Esophagus squamous epithelium (tissue), 5 donors: ENCODE measurements at regions not wholly inside any gene's neighbourhood (a gene's known extent, or its start where the extent isn't known, plus 50 kb on each side); places are given as distances from the start of the nearest gene placed in this dataset.

Experiments used
- DNase-seq: peaks from one replicate; lab custom pipeline; 2025; lab: John Stamatoyannopoulos, UW
- H3K27ac ChIP-seq, 4 donors: fragments of 200-600 bp; sonication (generic); one replicate each; pipeline ENCODE4 v1.5.1; 2016 to 2019; ENCODE audit warnings: mild to moderate bottlenecking in 1 of 4
- H3K27me3 ChIP-seq, 4 donors: fragments of 200-600 bp; sonication (generic); 1 replicate in 3 of 4; 2 replicates in 1 of 4; pipeline versions ENCODE4 v1.5.1 to v1.6.0; 2017 to 2021; ENCODE audit warnings: antibody characterized with exemption in 1 of 4
- H3K36me3 ChIP-seq, 3 donors: fragments of 200-600 bp; sonication (generic); one replicate each; pipeline ENCODE4 v1.5.1; 2016 to 2019
- H3K4me1 ChIP-seq, 3 donors: fragments of 200-600 bp; sonication (generic); one replicate each; pipeline ENCODE4 v1.5.1; 2017 to 2019
- H3K4me3 ChIP-seq, 4 donors: fragments of 200-600 bp; sonication (generic); 1 replicate in 3 of 4; 2 replicates in 1 of 4; pipeline ENCODE4 v1.5.1; 2016 to 2019; ENCODE audit warnings: mild to moderate bottlenecking in 2 of 4, moderate library complexity in 1 of 4
- H3K9me3 ChIP-seq, 3 donors: fragments of 200-600 bp; sonication (generic); one replicate each; pipeline ENCODE4 v1.5.1; 2016 to 2019
- CTCF ChIP-seq, 6 experiments: fragments of 450-650 bp in 4 of 6; fragments of 200-600 bp in 2 of 6; sonication (generic) in 2 of 6; IDR thresholded peaks; one replicate each; pipeline ENCODE4 v1.5.1; 2016 to 2019; ENCODE audit warnings: antibody characterized with exemption in 6 of 6, mild to moderate bottlenecking in 4 of 6, moderate library complexity in 4 of 6
- POLR2A ChIP-seq, 4 donors: fragments of 450-650 bp; IDR thresholded peaks; one replicate each; pipeline ENCODE4 v1.6.1; 2017; ENCODE audit warnings: antibody characterized with exemption in 4 of 4, mild to moderate bottlenecking in 4 of 4, moderate library complexity in 3 of 4
- WGBS, 2 donors: methylation state at CpG; one replicate each; pipeline ENCODE4 v1.1.5; 2018; 5-methylcytosine and 5-hydroxymethylcytosine counted together
- intact Hi-C: fragments of 100-400 bp; cut with DNase I; formaldehyde crosslinking; loops from one replicate; pipeline ENCODE4 v1.15.0; 2022
- donor health status: DM: yes; HTN: yes; CAD: no.

DNA sequence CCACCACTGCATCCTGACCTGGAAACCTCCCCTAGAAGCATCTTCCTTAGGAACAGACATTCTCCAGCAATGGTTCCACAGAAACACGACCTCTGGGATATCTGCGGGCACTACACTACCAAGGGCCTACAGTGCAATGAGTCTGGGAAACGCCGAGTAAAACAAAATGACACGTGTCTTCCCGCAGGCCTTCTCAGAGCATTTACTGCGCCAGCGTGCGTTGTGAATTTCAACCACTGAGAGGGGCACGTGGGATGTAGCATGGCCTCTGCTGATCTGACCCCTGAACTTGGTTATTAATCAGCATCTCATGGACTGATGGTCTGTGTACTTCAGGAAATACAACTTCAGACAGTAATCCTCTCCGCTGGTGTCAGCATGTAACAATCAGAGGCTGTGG is 173.0 kb downstream of the C16orf95 start:
- intact Hi-C loops = no loop called here
- H3K4me1 ChIP-seq = no peaks in the 10 kb centered on the region
- 94 to 99% methylated on average over 11 of the region's 11 CpGs for WGBS, 2 donors

GRCh38 chr16:87145181-87146176 is 171.7 kb downstream of the C16orf95 start:
- DNase-seq = no peak
- no peak overlapping the region for H3K4me3 ChIP-seq
- peaks cover 0 to 7% (median 0%) of the 10 kb centered on the region in 4 donors for H3K27me3 ChIP-seq
- no peaks in the 10 kb centered on the region for H3K4me1 ChIP-seq
- H3K36me3 ChIP-seq = no peaks in the 10 kb centered on the region
- 68 to 77% methylated on average over 18 of the region's 24 CpGs for WGBS, 2 donors
- no peak for TF ChIP-seq CTCF (IDR thresholded peaks at IDR 0.05)
- TF ChIP-seq POLR2A (IDR thresholded peaks at IDR 0.05) = no peak
- peaks cover 0 to 6% (median 0%) of the 10 kb centered on the region in 3 donors for H3K9me3 ChIP-seq
- intact Hi-C loops = no loop called here
- no peak overlapping the region for H3K27ac ChIP-seq

More for the DNA sequence above, 173.0 kb downstream of the C16orf95 start:
- H3K27ac ChIP-seq = no peak overlapping the region
- TF ChIP-seq CTCF (IDR thresholded peaks at IDR 0.05) (no peak), POLR2A (IDR thresholded peaks at IDR 0.05) (no peak)
- no peak overlapping the region for H3K4me3 ChIP-seq
- no peak for DNase-seq
- peaks cover 0 to under 1% (median 0%) of the 10 kb centered on the region in 3 donors for H3K9me3 ChIP-seq
- no peaks in the 10 kb centered on the region for H3K36me3 ChIP-seq
- H3K27me3 ChIP-seq = peaks cover 0 to 7% (median 0%) of the 10 kb centered on the region in 4 donors

DNA sequence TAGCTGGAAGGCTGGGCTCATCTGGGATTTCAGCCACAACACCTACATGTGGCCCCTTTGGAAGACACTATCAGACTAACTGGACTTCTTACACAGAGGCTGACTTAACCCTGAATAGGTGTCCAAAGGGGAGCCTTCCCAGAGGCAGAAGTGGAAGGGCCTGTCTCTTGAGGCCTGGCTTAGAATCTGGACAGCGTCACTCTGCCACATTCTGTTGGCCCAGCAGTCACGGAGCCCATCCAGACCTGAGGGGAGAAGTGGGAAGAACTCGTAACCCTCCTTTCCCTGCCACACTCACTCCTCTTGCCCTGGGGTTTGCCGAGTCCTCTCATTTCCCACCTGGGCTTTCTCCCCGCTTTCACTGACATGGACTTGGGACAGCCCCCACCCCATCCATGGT is 170.5 kb downstream of the C16orf95 start:
- intact Hi-C loops = no loop called here
- Histone ChIP-seq H3K27ac (no peak overlapping the region), H3K27me3 (peaks cover 0 to 10% (median 0%) of the 10 kb centered on the region in 4 donors), H3K4me1 (no peaks in the 10 kb centered on the region), H3K36me3 (no peaks in the 10 kb centered on the region), H3K4me3 (no peak overlapping the region), H3K9me3 (peaks cover 0 to 6% (median 0%) of the 10 kb centered on the region in 3 donors)
- WGBS, 2 donors = 94 to 95% methylated on average over 4 to 5 of the region's 5 CpGs
- DNase-seq = no peak
- no peak for TF ChIP-seq POLR2A (IDR thresholded peaks at IDR 0.05)
- TF ChIP-seq CTCF (IDR thresholded peaks at IDR 0.05) = no peak

DNA sequence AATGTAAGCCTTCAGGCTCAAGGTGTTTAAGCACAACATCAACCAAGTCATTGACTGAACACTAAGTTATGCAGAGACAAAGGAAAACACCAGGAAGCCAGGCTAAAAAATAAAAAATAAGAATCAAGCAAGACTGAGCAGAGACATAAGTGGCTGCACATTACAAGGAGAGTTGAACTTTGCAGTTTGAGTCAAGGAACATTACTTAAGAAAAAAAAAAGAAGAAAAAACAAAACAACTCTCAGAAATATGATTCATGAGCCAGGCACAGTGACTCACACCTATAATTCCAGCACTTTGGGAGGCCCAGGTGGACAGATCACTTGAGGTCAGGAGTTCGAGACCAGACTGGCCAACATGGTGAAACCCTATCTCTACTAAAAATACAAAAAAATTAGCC is 168.1 kb downstream of the C16orf95 start:
- H3K4me3 ChIP-seq = no peak overlapping the region
- DNase-seq = no peak
- peaks cover 0 to 5% (median 0%) of the 10 kb centered on the region in 4 donors for H3K27me3 ChIP-seq
- intact Hi-C loops = no loop called here
- no peak overlapping the region for H3K27ac ChIP-seq
- H3K9me3 ChIP-seq = peaks cover 0 to 6% (median 0%) of the 10 kb centered on the region in 3 donors
- no peaks in the 10 kb centered on the region for H3K36me3 ChIP-seq
- 82 to 100% methylated on average over 1 of the region's 1 CpG for WGBS, 2 donors
- TF ChIP-seq CTCF (IDR thresholded peaks at IDR 0.05) (no peak), POLR2A (IDR thresholded peaks at IDR 0.05) (no peak)
- H3K4me1 ChIP-seq = no peaks in the 10 kb centered on the region

DNA sequence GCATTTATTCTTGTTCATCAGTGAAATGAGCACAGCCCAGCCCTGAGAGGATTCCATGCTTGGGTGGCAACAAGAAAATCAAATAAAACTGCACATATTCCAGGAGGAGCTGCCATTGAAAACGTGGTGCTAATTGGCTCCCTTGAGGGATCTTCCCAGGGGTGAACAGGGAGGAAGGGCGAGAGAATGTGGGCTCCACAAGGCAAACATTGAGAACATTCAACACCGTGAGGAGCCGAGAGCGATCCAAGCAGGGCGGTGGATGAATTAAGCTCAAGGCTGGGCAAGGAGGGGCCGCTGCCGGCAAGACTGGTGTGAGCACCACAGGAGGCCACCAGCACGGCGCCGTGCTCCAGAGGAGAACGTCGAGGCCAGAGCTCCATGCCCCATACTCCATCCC is 166.9 kb downstream of the C16orf95 start:
- 28 to 53% methylated on average over 13 of the region's 13 CpGs for WGBS, 2 donors
- intact Hi-C loops = no loop called here

More for the DNA sequence above, 166.9 kb downstream of the C16orf95 start:
- H3K4me1 ChIP-seq = no peaks in the 10 kb centered on the region
- TF ChIP-seq POLR2A (IDR thresholded peaks at IDR 0.05) (no peak), CTCF (IDR thresholded peaks at IDR 0.05) (no peak)
- H3K4me3 ChIP-seq = no peak overlapping the region
- no peak overlapping the region for H3K27ac ChIP-seq
- DNase-seq = no peak
- H3K27me3 ChIP-seq = peaks cover 0 to 13% (median 0%) of the 10 kb centered on the region in 4 donors
- no peaks in the 10 kb centered on the region for H3K36me3 ChIP-seq
- H3K9me3 ChIP-seq = peaks cover 0 to 6% (median 0%) of the 10 kb centered on the region in 3 donors
